Panc1 (cell line): ENCODE measurements at regions not wholly inside any gene's neighbourhood (a gene's known extent, or its start where the extent isn't known, plus 50 kb on each side); places are given as distances from the start of the nearest gene placed in this dataset.

Experiments
- ATAC-seq: fragments of 200-7000 bp; cut with Tn5 transposase; 2 replicates; pipeline ENCODE4 v1.9.1; 2020; ENCODE audit warnings: mild to moderate bottlenecking, moderate library complexity
- BruUV-seq: library from RNA; stranded (reverse); fragments of 400-500 nt; replicated peaks from 2 replicates; lab custom pipeline; 2021; lab: Mats Ljungman, UMichigan
- CTCF ChIA-PET: fragments of 300-600 bp; sonication (Branson Sonifier 250); formaldehyde crosslinking; loops from one replicate; lab custom pipeline; 2022; ENCODE audit warnings: antibody characterized with exemption; lab: Charles Lee
- POLR2A ChIA-PET: fragments of 300-600 bp; sonication (Branson Sonifier 250); formaldehyde crosslinking; loops from one replicate; lab custom pipeline; 2022; ENCODE audit warnings: antibody characterized with exemption; lab: Charles Lee
- DNase-seq: peaks from one replicate; pipeline ENCODE4 v3.0.0-alpha.2; 2010; ENCODE audit warnings: low read depth, low spot score
- H3K27ac ChIP-seq: 2 replicates; pipeline ENCODE4 v1.5.1; 2011; ENCODE audit warnings: mild to moderate bottlenecking, low read length, inconsistent platforms
- H3K27me3 ChIP-seq: fragments of 200-500 bp; sonication (Bioruptor generic); 2 replicates; pipeline ENCODE4 v1.6.0; 2014; ENCODE audit warnings: low read length, inconsistent platforms; ENCODE audit not compliant: control insufficient read depth, insufficient read depth
- H3K36me3 ChIP-seq: fragments of 200-500 bp; sonication (Bioruptor generic); 2 replicates; pipeline ENCODE4 v1.5.1; 2014; ENCODE audit warnings: inconsistent platforms, mild to moderate bottlenecking, low read length, moderate library complexity; ENCODE audit not compliant: control insufficient read depth, insufficient read depth
- H3K4me1 ChIP-seq: 2 replicates; pipeline ENCODE4 v1.5.1; 2011; ENCODE audit warnings: inconsistent platforms, mild to moderate bottlenecking, low read length, moderate library complexity; ENCODE audit not compliant: control insufficient read depth, insufficient read depth
- H3K4me3 ChIP-seq, 2 experiments: 2 replicates each; pipeline ENCODE4 v1.5.1; 2011 to 2012; ENCODE audit warnings: low read depth in 2 of 2, low read length in 2 of 2, mild to moderate bottlenecking in 2 of 2, inconsistent platforms in 1 of 2, moderate library complexity in 1 of 2
- H3K9me3 ChIP-seq: fragments of 200-500 bp; sonication (Bioruptor generic); 2 replicates; pipeline ENCODE4 v1.5.1; 2014; ENCODE audit warnings: low read depth, mild to moderate bottlenecking, inconsistent platforms, low read length, moderate library complexity; ENCODE audit not compliant: control insufficient read depth, insufficient read depth
- POLR2AphosphoS5 ChIP-seq: IDR thresholded peaks from 2 replicates; pipeline ENCODE4 v1.6.1; 2012; ENCODE audit warnings: mild to moderate bottlenecking, low read depth, low read length, moderate library complexity
- REST ChIP-seq, 2 experiments: IDR thresholded peaks; 2 replicates each; pipeline ENCODE4 v1.6.1; 2011 to 2012; ENCODE audit warnings: low read depth in 2 of 2, control low read depth in 1 of 2, low read length in 1 of 2, mild to moderate bottlenecking in 1 of 2, moderate library complexity in 1 of 2; ENCODE audit not compliant: insufficient read depth in 1 of 2
- SIN3A ChIP-seq: IDR thresholded peaks from 2 replicates; pipeline ENCODE4 v1.6.1; 2012; ENCODE audit warnings: low read depth, mild to moderate bottlenecking, low read length, moderate library complexity, borderline replicate concordance; ENCODE audit not compliant: insufficient read depth
- TCF7L2 ChIP-seq: IDR thresholded peaks from 2 replicates; pipeline ENCODE4 v1.6.1; 2011; ENCODE audit warnings: mild to moderate bottlenecking, low read depth, low read length, inconsistent platforms
- in situ Hi-C: cut with HindIII; loops from 2 replicates; pipeline ENCODE4 v1.10.0; 2016; ENCODE audit warnings: low sequenced_read_pairs, low pct_unique_long_range_greater_than_20kb
- intact Hi-C: fragments of 100-400 bp; cut with micrococcal nuclease; formaldehyde crosslinking; loops from one replicate; pipeline ENCODE4 v1.10.0; 2022; ENCODE audit not compliant: unreplicated experiment
- TF ChIP-seq, protein P1 (sequence below): fragments of 450-650 bp; IDR thresholded peaks from 2 replicates; pipeline ENCODE4 v1.5.1; 2017; ENCODE audit warnings: mild to moderate bottlenecking

DNA sequence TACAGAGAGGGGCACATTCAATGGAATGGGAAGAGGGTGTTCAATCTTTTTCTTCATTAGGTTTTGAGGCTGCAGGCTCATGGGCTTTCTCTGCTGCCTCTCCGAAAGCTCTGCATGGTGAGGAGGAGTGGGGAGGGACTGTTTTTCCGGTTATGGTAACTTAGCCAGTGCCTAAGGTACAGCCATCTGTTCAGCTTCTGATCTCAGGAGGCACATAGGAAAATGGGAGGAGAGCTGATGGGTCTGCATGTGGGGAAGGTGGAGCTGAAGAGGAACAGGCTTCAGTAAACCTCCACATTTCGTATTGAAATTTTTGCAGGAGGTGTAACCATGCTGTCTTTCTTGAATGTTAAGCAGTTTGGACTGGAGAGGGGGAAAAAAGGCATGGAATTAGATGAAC, 1020.4 kb upstream of the WWC1 start:
- intact Hi-C loops (no loop called here), in situ Hi-C loops (no loop called here)
- Histone ChIP-seq H3K4me1 (no peaks in the 10 kb centered on the region), H3K27me3 (no peaks in the 10 kb centered on the region), H3K4me3 (no peak overlapping the region), H3K9me3 (no peaks in the 10 kb centered on the region), H3K27ac (no peak overlapping the region), H3K36me3 (no peaks in the 10 kb centered on the region)
- ATAC-seq, result no peak
- POLR2A ChIA-PET, result no interaction called here
- CTCF ChIA-PET, result interaction anchor here (0.5 kb wide), 1 partner anchor 34 kb away, joined by 4 read pairs; no protein-coding TSS in a partner anchor
- TF ChIP-seq SIN3A (no peak), REST (IDR thresholded peaks at IDR 0.05; ENCODE audit: insufficient read depth in 1 of 2, low read depth in 2 of 2, low read length in 1 of 2) (no peak), TCF7L2 (no peak)
- TF ChIP-seq, protein P1, sequence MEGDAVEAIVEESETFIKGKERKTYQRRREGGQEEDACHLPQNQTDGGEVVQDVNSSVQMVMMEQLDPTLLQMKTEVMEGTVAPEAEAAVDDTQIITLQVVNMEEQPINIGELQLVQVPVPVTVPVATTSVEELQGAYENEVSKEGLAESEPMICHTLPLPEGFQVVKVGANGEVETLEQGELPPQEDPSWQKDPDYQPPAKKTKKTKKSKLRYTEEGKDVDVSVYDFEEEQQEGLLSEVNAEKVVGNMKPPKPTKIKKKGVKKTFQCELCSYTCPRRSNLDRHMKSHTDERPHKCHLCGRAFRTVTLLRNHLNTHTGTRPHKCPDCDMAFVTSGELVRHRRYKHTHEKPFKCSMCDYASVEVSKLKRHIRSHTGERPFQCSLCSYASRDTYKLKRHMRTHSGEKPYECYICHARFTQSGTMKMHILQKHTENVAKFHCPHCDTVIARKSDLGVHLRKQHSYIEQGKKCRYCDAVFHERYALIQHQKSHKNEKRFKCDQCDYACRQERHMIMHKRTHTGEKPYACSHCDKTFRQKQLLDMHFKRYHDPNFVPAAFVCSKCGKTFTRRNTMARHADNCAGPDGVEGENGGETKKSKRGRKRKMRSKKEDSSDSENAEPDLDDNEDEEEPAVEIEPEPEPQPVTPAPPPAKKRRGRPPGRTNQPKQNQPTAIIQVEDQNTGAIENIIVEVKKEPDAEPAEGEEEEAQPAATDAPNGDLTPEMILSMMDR, result no peak
- BruUV-seq, result no TSS peak
- DNase-seq, result no peak

GRCh38 chr5:167271511-167271910, 1019.9 kb upstream of the WWC1 start:
- DNase-seq, result no peak
- Histone ChIP-seq H3K27me3 (no peaks in the 10 kb centered on the region), H3K27ac (no peak overlapping the region), H3K36me3 (no peaks in the 10 kb centered on the region), H3K9me3 (no peaks in the 10 kb centered on the region), H3K4me3 (no peak overlapping the region), H3K4me1 (no peaks in the 10 kb centered on the region)
- TF ChIP-seq REST (IDR thresholded peaks at IDR 0.05; ENCODE audit: insufficient read depth in 1 of 2, low read depth in 2 of 2, low read length in 1 of 2), result no peak
- TF ChIP-seq SIN3A, result no peak
- no peak for TF ChIP-seq POLR2AphosphoS5
- no peak for TF ChIP-seq TCF7L2
- ChIA-PET POLR2A (no interaction called here), CTCF (no interaction called here)
- no peak for ATAC-seq
- intact Hi-C loops, result no loop called here
- in situ Hi-C loops, result no loop called here
- no TSS peak for BruUV-seq
